HUES48 (cell line): ENCODE measurements at regions not wholly inside any gene's neighbourhood (a gene's known extent, or its start where the extent isn't known, plus 50 kb on each side); places are given as distances from the start of the nearest gene placed in this dataset.

Experiments
- H3K27ac ChIP-seq: one replicate; pipeline ENCODE4 v1.7.0; 2013; ENCODE audit warnings: low read depth, low read length, inconsistent platforms
- H3K27me3 ChIP-seq: 2 replicates; pipeline ENCODE4 v1.6.1; 2013; ENCODE audit warnings: mild to moderate bottlenecking, low read length; ENCODE audit not compliant: control insufficient read depth, insufficient read depth
- H3K36me3 ChIP-seq: 2 replicates; pipeline ENCODE4 v1.6.1; 2013; ENCODE audit warnings: low read length; ENCODE audit not compliant: control insufficient read depth, insufficient read depth
- H3K4me1 ChIP-seq: 2 replicates; pipeline ENCODE4 v1.6.1; 2013; ENCODE audit warnings: mild to moderate bottlenecking, low read length; ENCODE audit not compliant: control insufficient read depth, insufficient read depth
- H3K4me3 ChIP-seq: 2 replicates; pipeline ENCODE4 v1.5.1; 2013; ENCODE audit warnings: mild to moderate bottlenecking, low read depth, low read length
- H3K9ac ChIP-seq: 2 replicates; pipeline ENCODE4 v1.6.1; 2013; ENCODE audit warnings: mild to moderate bottlenecking, low read depth, low read length, moderate library complexity
- H3K9me3 ChIP-seq: 2 replicates; pipeline ENCODE4 v1.6.1; 2013; ENCODE audit warnings: low read length; ENCODE audit not compliant: control insufficient read depth, insufficient read depth

DNA sequence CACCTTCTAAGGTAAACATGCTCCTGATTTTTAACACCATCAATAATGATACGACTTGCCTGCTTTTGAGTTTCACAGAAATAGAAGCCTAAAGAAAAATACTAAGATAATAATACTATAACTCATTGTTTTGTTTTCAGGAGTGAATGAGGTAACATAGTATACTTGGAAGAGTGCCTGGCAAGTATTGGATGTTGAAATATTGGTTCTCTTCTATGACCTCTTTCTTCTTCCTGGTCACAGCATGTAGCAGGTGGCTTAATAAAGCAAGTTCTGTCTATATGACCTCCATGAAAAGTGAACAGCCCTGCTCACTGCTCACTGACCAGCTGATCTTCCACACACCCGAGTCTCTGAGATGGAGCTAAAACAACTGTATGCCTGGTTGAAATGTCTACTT, 312.3 kb upstream of the ONECUT1 start:
- Histone ChIP-seq H3K9ac (no peak overlapping the region), H3K4me3 (no peak overlapping the region), H3K4me1 (no peaks in the 10 kb centered on the region), H3K36me3 (no peaks in the 10 kb centered on the region), H3K27me3 (no peaks in the 10 kb centered on the region), H3K9me3 (no peaks in the 10 kb centered on the region), H3K27ac (no peak overlapping the region)

DNA sequence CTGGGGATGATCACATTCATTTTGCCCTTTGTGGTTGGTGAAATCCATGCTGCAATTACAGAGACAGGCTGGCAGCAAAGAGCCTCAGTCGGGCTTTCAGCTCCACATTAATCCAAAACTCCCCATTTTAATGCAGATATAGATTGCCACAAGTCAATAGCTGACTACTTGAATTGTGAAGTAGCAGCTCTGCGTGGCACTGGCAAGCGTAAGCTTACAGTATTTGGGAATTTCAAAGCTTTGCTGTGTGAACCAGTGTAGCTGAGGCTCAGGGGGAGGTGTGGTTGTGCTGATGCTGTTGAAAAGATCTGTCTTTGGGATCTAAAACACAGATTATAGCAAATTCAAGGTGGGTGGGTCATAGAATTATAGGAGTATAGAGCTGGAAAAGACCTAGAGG, 290.3 kb upstream of the ONECUT1 start:
- Histone ChIP-seq H3K27me3 (no peaks in the 10 kb centered on the region), H3K9ac (no peak overlapping the region), H3K4me1 (peaks cover 14% of the 10 kb centered on the region; the same call in 1 of the 2 replicates), H3K4me3 (no peak overlapping the region), H3K36me3 (no peaks in the 10 kb centered on the region), H3K27ac (no peak overlapping the region), H3K9me3 (no peaks in the 10 kb centered on the region)

DNA sequence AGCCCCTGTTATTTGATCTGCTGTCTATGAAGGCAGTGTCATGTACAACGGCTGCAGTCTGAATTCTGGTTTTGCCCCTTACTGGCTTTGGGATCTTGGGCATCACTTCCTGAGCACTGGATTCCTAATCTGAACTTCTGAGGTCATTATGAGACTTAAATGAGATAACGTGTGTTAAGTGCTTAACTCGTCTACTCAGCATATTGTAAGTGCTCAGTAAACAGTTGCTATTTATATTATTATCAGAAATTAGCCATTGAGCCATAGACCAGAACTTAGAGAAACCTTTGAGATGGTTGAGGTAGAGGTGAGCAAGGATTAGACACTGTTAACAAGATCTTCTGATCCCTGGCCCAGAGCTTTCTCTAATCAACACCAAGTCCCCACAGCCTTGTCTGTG, 284.1 kb upstream of the ONECUT1 start:
- Histone ChIP-seq H3K4me1 (no peaks in the 10 kb centered on the region), H3K27me3 (no peaks in the 10 kb centered on the region), H3K27ac (no peak overlapping the region), H3K36me3 (no peaks in the 10 kb centered on the region), H3K4me3 (no peak overlapping the region), H3K9me3 (no peaks in the 10 kb centered on the region), H3K9ac (no peak overlapping the region)

DNA sequence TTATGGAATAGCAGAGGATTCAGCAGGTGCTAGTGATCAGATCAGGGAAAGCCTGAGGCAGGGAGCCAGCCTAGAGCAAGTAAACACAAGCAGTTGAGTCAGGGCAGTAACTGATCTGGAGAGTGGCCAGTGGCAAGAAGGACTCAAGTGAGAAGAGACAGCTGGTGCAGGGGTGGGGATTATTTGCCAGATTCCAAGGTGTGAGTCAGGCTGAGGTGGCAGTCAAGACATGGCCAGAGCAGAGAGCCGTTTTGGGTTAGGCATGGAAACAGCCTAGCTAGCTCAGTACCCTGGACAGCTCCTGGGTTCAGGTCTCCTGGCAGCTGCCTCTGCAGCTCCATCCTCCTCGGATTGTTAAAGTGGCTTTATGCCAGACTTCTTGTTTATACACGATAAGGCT, 281.9 kb upstream of the ONECUT1 start:
- Histone ChIP-seq H3K36me3 (no peaks in the 10 kb centered on the region), H3K4me3 (no peak overlapping the region), H3K27ac (no peak overlapping the region), H3K27me3 (no peaks in the 10 kb centered on the region), H3K4me1 (no peaks in the 10 kb centered on the region), H3K9me3 (no peaks in the 10 kb centered on the region), H3K9ac (no peak overlapping the region)

DNA sequence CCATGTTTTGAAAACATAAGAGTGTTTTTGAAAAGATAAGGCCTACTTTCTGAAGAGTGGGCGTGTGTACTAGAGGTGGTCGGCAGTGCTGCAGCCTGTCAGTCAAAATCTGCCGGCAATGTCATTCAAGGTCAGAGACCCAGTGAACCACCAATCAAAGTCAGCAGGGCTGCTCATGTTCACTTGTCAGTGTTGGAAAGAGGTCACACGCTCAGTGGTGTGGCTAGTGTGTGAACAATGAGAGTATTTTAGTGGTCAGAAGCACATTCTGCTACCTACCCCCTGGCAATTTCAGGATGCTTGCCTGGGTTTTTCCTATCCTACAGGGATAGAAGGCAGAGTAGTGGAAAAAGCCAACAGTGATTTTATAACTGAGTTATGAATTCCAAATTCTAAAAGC, 278.5 kb upstream of the ONECUT1 start:
- no peaks in the 10 kb centered on the region for H3K4me1 ChIP-seq
- H3K9ac ChIP-seq: no peak overlapping the region
- no peak overlapping the region for H3K27ac ChIP-seq
- no peaks in the 10 kb centered on the region for H3K36me3 ChIP-seq
- no peaks in the 10 kb centered on the region for H3K27me3 ChIP-seq
- no peaks in the 10 kb centered on the region for H3K9me3 ChIP-seq
- no peak overlapping the region for H3K4me3 ChIP-seq

DNA sequence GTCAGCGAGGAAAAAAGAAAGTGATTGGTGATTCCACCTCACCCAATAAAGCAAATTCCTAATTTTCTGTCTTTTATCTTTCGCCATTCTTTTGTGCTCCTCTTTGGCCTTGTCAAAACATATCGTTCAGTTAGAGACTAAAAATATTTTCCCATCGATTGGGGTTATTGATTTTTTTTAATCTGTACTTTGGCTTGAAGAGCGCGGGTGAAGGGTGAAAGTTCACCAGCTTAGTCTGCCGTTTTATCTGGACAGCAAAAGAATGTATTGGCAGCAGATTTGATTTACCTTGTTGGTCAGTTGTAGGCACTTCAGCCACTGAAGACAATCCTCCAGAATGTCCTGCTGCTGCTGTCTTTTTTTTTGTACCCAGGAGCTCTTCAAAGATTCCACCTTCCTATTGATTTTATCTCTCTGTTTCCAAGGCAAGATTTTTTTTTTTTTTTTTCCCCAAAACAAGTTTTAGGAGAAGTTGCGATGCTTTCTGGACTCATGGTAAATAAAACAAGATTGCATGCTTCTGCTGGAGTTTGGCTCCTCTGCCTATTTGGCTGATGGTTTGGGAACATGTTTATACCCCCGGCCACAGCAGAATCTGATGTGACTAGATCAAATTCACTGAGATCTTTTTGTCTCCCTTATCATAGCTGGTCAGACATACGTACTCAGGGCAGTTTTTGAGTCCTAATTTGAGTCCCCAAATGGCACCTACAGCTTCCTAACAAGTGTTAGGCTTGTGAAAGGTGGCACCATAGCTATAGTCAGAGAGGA, 269.3 kb upstream of the ONECUT1 start:
- no peaks in the 10 kb centered on the region for H3K27me3 ChIP-seq
- no peak overlapping the region for H3K27ac ChIP-seq
- no peaks in the 10 kb centered on the region for H3K4me1 ChIP-seq
- no peak overlapping the region for H3K9ac ChIP-seq
- H3K36me3 ChIP-seq: no peaks in the 10 kb centered on the region
- H3K4me3 ChIP-seq: no peak overlapping the region
- H3K9me3 ChIP-seq: no peaks in the 10 kb centered on the region; the same call in 1 of the 2 replicates

DNA sequence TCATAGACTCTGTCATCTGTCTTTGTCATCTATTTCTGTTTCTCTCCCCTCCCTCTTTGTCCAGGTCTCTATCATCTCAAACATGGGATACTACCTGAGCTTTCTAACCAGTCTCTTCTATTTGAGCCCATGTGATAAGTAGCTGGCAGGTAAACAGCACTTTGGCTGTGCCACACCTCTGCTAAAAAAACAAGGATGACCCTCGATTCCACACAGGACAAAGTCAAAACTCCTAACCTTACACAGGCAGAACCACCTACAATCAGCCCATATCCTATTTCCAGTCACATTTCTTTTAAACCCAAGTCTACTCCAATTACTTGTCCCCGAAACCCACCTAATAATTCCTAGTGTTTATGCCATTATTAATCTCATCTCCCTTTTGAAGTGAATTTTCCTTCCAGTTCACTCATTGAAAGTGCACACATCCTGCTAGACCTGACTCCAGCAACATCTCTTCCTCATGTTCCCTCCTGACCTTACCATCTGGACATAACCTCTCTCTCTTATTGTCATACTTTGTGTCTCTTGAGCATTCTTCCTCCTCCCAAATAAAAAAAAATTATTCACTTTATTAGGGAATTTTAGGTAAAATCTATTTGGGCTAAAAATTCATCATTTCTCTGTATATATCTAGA, 256.1 kb upstream of the ONECUT1 start:
- Histone ChIP-seq H3K36me3 (no peaks in the 10 kb centered on the region), H3K4me3 (no peak overlapping the region), H3K9me3 (0 out of 2 replicates have a peak, but pooled peaks cover 6% of the 10 kb centered on the region), H3K9ac (no peak overlapping the region), H3K4me1 (no peaks in the 10 kb centered on the region), H3K27me3 (no peaks in the 10 kb centered on the region), H3K27ac (no peak overlapping the region)

DNA sequence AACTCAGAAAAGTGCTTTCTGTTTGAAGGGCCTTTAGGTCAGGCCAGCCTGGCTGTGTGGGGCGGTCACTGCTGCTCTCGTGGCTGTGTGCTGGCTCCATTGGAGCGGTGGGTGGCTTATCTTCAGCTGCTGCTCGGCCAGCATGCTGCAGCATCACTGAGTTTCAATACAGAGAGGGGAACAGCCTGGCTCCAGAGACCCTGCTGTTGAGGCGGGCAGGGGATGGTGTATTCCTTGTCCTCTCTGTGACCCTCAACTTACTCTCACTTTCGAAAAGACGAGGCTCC, 248.5 kb upstream of the ONECUT1 start:
- H3K9me3 ChIP-seq: no peaks in the 10 kb centered on the region
- no peak overlapping the region for H3K4me3 ChIP-seq
- no peaks in the 10 kb centered on the region for H3K36me3 ChIP-seq
- no peak overlapping the region for H3K27ac ChIP-seq
- H3K4me1 ChIP-seq: no peaks in the 10 kb centered on the region
- H3K27me3 ChIP-seq: no peaks in the 10 kb centered on the region
- no peak overlapping the region for H3K9ac ChIP-seq

DNA sequence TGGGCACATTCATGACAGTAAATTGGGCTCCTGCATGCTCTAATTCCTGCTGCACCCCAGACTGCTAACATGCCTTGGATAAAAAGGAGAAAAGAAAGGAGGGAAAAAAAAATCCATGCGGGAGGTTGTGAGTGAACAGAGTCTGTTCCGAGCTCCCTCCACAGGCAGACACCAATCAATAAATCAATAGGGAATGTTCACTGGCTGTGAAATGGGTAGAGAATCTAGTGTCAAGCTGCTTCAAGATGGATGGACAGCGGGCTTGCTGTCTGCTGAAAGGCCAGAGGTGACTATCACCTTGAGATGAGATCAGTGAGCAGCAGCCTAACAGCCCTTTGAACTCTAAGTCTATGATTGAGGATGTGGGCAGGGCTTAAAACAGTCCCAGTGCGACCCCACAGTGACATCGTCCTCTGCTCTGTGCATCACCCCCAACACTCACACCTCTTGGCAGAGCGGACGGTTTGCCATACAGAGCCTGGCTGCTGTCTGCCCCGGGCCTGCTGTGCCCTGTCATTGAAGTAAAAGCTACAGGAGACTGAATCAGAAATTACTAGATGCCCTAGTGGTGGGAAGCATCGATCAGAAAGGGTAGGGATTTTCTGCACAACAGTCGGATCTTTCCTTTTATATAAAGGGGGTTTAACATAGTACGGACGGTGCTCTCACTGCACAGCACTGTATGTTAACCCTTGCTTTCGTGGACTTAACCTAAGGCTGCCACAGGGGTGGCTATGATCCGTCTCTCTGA, 247.9 kb upstream of the ONECUT1 start:
- no peaks in the 10 kb centered on the region for H3K27me3 ChIP-seq
- H3K9ac ChIP-seq: no peak overlapping the region
- H3K36me3 ChIP-seq: no peaks in the 10 kb centered on the region
- no peaks in the 10 kb centered on the region for H3K4me1 ChIP-seq
- H3K27ac ChIP-seq: no peak overlapping the region
- no peak overlapping the region for H3K4me3 ChIP-seq
- no peaks in the 10 kb centered on the region for H3K9me3 ChIP-seq

DNA sequence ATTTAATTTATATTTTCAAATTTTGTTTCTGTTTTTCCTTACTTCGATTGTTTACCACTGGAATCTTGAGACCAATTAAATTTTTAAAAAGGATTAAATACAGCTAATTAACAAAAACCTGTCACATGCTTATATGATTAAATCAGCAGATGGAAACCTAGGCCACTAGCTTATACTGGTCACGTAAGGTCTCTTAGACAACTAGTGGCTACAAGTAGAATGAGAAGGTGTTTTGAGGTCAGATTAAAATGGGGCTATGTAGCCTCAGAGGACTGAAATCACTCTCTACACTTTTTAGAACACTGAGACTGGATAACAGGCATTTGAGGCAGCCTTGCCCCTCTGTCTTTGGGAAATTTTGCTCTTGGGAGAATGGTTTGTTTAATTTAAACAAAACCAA, 246.5 kb upstream of the ONECUT1 start:
- no peaks in the 10 kb centered on the region for H3K27me3 ChIP-seq
- H3K4me3 ChIP-seq: no peak overlapping the region
- no peaks in the 10 kb centered on the region for H3K4me1 ChIP-seq
- no peak overlapping the region for H3K9ac ChIP-seq
- H3K36me3 ChIP-seq: no peaks in the 10 kb centered on the region
- no peak overlapping the region for H3K27ac ChIP-seq
- no peaks in the 10 kb centered on the region for H3K9me3 ChIP-seq

DNA sequence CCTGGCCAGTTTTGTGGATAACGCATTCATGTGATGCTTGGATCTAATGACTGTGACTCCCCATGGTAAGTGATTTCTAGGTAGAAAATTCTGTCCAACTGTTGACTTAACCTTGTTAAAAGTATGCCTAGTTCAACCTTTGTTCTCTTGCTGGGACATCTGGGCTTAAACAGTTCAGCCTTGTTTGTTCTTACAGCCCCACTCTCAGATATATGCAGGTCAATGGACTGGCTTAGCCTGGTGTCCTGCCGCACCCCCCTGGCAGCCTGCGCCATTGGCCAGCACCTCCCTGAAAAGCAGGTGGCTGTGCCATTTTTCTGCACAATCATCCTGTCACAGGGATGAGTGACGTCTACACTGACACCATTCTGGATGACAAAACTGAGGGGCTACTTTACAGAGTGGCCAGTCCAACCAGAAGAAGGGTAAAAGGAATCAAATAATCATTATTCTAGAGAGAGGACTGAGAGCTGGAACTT, 244.7 kb upstream of the ONECUT1 start:
- no peaks in the 10 kb centered on the region for H3K9me3 ChIP-seq
- no peak overlapping the region for H3K4me3 ChIP-seq
- H3K9ac ChIP-seq: no peak overlapping the region
- no peaks in the 10 kb centered on the region for H3K27me3 ChIP-seq
- no peaks in the 10 kb centered on the region for H3K4me1 ChIP-seq
- H3K27ac ChIP-seq: no peak overlapping the region
- no peaks in the 10 kb centered on the region for H3K36me3 ChIP-seq
